ENCODE measurements at regions not wholly inside any gene's neighbourhood (a gene's known extent, or its start where the extent isn't known, plus 50 kb on each side); places are given as distances from the start of the nearest gene placed in this dataset.

DNA sequence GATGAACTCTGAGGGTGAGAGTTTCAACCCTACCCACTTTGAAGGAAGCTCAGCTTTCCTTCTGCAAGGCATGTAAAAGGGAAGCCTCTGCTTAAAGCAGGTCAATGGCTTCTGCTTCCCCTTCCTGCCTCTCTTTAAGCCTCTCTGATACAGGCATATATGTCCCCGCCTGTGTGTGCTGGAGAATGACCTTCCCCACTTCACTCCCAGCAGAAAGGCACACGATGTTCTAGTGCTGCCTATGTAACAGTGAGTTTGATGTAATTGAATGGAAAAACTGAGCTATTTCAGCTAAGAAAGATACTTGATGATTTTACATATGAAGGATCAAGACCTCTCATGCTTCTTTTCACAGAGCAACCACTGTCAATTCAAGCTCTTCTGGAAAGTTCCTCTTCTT is 632.2 kb downstream of the HACE1 start:
- Histone ChIP-seq H3K9ac (ENCODE audit: low read length) (no peak overlapping the region), H2AFZ (ENCODE audit: low read depth, low read length) (no peak overlapping the region), H3K4me3 (ENCODE audit: low read length) (no peak overlapping the region), H3K4me2 (ENCODE audit: low read length) (no peak overlapping the region), H3K27me3 (ENCODE audit: low read depth, low read length) (no peaks in the 10 kb centered on the region), H3K36me3 (replicated peaks; ENCODE audit: low read depth, low read length) (no peaks in the 10 kb centered on the region), H3K27ac (ENCODE audit: low read length) (no peak overlapping the region), H3K4me1 (ENCODE audit: low read length) (no peaks in the 10 kb centered on the region), H4K20me1 (ENCODE audit: insufficient read depth, low read length) (no peaks in the 10 kb centered on the region), H3K9me3 (ENCODE audit: insufficient read depth, low read length) (no peaks in the 10 kb centered on the region), H3K79me2 (ENCODE audit: low read length) (no peaks in the 10 kb centered on the region)
- TF ChIP-seq, protein P1, sequence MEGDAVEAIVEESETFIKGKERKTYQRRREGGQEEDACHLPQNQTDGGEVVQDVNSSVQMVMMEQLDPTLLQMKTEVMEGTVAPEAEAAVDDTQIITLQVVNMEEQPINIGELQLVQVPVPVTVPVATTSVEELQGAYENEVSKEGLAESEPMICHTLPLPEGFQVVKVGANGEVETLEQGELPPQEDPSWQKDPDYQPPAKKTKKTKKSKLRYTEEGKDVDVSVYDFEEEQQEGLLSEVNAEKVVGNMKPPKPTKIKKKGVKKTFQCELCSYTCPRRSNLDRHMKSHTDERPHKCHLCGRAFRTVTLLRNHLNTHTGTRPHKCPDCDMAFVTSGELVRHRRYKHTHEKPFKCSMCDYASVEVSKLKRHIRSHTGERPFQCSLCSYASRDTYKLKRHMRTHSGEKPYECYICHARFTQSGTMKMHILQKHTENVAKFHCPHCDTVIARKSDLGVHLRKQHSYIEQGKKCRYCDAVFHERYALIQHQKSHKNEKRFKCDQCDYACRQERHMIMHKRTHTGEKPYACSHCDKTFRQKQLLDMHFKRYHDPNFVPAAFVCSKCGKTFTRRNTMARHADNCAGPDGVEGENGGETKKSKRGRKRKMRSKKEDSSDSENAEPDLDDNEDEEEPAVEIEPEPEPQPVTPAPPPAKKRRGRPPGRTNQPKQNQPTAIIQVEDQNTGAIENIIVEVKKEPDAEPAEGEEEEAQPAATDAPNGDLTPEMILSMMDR (IDR thresholded peaks at IDR 0.05; ENCODE audit: low read depth, low read length) = no peak
- no peak for TF ChIP-seq EZH2phosphoT487 (IDR thresholded peaks at IDR 0.05; ENCODE audit: low read depth)

DNA sequence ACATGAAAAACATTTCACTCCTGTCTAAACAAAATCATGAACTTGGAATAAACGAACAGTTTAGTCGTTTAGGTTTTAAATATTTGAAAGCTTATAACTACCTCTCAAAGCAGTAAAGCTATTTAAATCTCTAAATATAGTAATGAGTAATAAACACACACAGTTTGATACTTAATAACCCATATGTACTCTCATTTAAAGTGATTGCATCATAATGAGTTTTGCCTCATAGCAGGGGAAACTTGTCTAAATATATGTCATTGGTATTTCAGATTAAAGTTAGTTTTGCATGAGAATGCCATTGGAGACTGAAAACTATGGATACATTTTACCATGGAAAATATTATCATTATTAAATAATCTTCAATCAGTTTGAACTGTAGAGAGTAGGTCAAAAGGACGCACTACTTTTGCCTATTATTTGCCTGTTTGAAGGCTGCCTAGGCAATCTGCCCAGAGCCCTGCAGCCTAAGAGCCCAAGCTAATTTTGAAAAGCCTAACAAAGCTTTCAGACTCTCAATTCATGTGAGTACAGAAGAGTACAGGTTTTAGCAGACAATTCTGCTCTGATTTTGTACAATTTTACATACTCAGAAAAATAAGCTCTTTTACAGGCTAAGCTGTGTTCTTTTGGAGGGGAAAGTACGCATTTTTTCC is 632.8 kb downstream of the HACE1 start:
- Histone ChIP-seq H3K9me3 (ENCODE audit: insufficient read depth, low read length) (no peaks in the 10 kb centered on the region), H3K36me3 (replicated peaks; ENCODE audit: low read depth, low read length) (no peaks in the 10 kb centered on the region), H3K79me2 (ENCODE audit: low read length) (no peaks in the 10 kb centered on the region), H3K4me2 (ENCODE audit: low read length) (no peak overlapping the region), H3K4me3 (ENCODE audit: low read length) (no peak overlapping the region), H3K4me1 (ENCODE audit: low read length) (no peaks in the 10 kb centered on the region), H3K9ac (ENCODE audit: low read length) (no peak overlapping the region), H3K27me3 (ENCODE audit: low read depth, low read length) (no peaks in the 10 kb centered on the region), H3K27ac (ENCODE audit: low read length) (no peak overlapping the region), H2AFZ (ENCODE audit: low read depth, low read length) (no peak overlapping the region), H4K20me1 (ENCODE audit: insufficient read depth, low read length) (no peaks in the 10 kb centered on the region)
- no peak for TF ChIP-seq EZH2phosphoT487 (IDR thresholded peaks at IDR 0.05; ENCODE audit: low read depth)
- TF ChIP-seq, protein P1 (IDR thresholded peaks at IDR 0.05; ENCODE audit: low read depth, low read length) = no peak

GRCh38 chr6:104218116-104218515 is 641.6 kb downstream of the HACE1 start:
- no peak overlapping the region for H3K4me2 ChIP-seq (ENCODE audit: low read length)
- no peak overlapping the region for H2AFZ ChIP-seq (ENCODE audit: low read depth, low read length)
- H3K9me3 ChIP-seq (ENCODE audit: insufficient read depth, low read length) = no peaks in the 10 kb centered on the region
- H4K20me1 ChIP-seq (ENCODE audit: insufficient read depth, low read length) = no peaks in the 10 kb centered on the region
- H3K4me3 ChIP-seq (ENCODE audit: low read length) = no peak overlapping the region
- H3K36me3 ChIP-seq (replicated peaks; ENCODE audit: low read depth, low read length) = no peaks in the 10 kb centered on the region
- no peak overlapping the region for H3K27ac ChIP-seq (ENCODE audit: low read length)
- TF ChIP-seq EZH2phosphoT487 (IDR thresholded peaks at IDR 0.05; ENCODE audit: low read depth) = no peak
- TF ChIP-seq, protein P1 (IDR thresholded peaks at IDR 0.05; ENCODE audit: low read depth, low read length) = no peak
- H3K4me1 ChIP-seq (ENCODE audit: low read length) = no peaks in the 10 kb centered on the region
- no peaks in the 10 kb centered on the region for H3K27me3 ChIP-seq (ENCODE audit: low read depth, low read length)
- no peaks in the 10 kb centered on the region for H3K79me2 ChIP-seq (ENCODE audit: low read length)
- no peak overlapping the region for H3K9ac ChIP-seq (ENCODE audit: low read length)

DNA sequence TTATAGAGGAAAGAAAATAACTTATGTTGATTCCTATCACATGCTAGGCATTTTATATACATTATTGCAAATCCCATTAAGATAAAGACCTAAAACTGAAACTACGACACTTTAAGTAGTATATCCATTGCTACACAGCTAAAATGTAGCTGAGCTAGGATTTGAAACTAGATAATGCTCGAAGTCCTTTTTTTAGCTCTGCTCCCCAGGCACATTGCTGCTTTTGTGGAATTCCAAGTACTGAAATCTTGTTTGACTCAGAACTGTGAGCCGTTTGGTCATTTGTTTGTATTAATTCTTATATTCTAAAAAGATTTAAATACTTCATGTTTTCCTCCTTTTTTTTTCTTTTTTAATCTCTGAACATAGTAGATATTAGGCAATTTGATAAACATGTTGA is 644.8 kb downstream of the HACE1 start:
- H3K27ac ChIP-seq (ENCODE audit: low read length) = no peak overlapping the region
- H4K20me1 ChIP-seq (ENCODE audit: insufficient read depth, low read length) = no peaks in the 10 kb centered on the region
- H3K9me3 ChIP-seq (ENCODE audit: insufficient read depth, low read length) = no peaks in the 10 kb centered on the region
- no peaks in the 10 kb centered on the region for H3K79me2 ChIP-seq (ENCODE audit: low read length)
- no peaks in the 10 kb centered on the region for H3K4me1 ChIP-seq (ENCODE audit: low read length)
- no peak overlapping the region for H3K9ac ChIP-seq (ENCODE audit: low read length)
- no peaks in the 10 kb centered on the region for H3K36me3 ChIP-seq (replicated peaks; ENCODE audit: low read depth, low read length)
- no peak overlapping the region for H3K4me2 ChIP-seq (ENCODE audit: low read length)
- no peak overlapping the region for H3K4me3 ChIP-seq (ENCODE audit: low read length)
- TF ChIP-seq EZH2phosphoT487 (IDR thresholded peaks at IDR 0.05; ENCODE audit: low read depth) = no peak
- TF ChIP-seq, protein P1 (IDR thresholded peaks at IDR 0.05; ENCODE audit: low read depth, low read length) = no peak
- no peaks in the 10 kb centered on the region for H3K27me3 ChIP-seq (ENCODE audit: low read depth, low read length)
- H2AFZ ChIP-seq (ENCODE audit: low read depth, low read length) = no peak overlapping the region
